Neural cell (in vitro differentiated cells): ENCODE measurements at regions not wholly inside any gene's neighbourhood (a gene's known extent, or its start where the extent isn't known, plus 50 kb on each side); places are given as distances from the start of the nearest gene placed in this dataset.

Experiments
- CTCF ChIP-seq: fragments of 450-650 bp; IDR thresholded peaks from 2 replicates; pipeline ENCODE4 v1.5.1; 2014; ENCODE audit warnings: antibody characterized with exemption, mild to moderate bottlenecking, moderate library complexity; ENCODE audit not compliant: poor library complexity, severe bottlenecking
- POLR2AphosphoS5 ChIP-seq: IDR thresholded peaks from 2 replicates; pipeline ENCODE4 v1.6.1; 2012
- TAF1 ChIP-seq: IDR thresholded peaks from 2 replicates; pipeline ENCODE4 v1.6.1; 2012; ENCODE audit warnings: low read depth

GRCh38 chr18:55774505-55774904, 186.5 kb upstream of the TCF4 start:
- TF ChIP-seq TAF1 (no peak), POLR2AphosphoS5 (no peak), CTCF (no peak)
